ENCODE measurements at regions not wholly inside any gene's neighbourhood (a gene's known extent, or its start where the extent isn't known, plus 50 kb on each side); places are given as distances from the start of the nearest gene placed in this dataset.

GRCh38 chr10:10222304-10222841 is 795.3 kb upstream of the CELF2 start:
- Mint-ChIP-seq H3K27me3 (no peaks in the 10 kb centered on the region), H3K36me3 (ENCODE audit: insufficient read depth) (no peaks in the 10 kb centered on the region), H3K27ac (no peak overlapping the region), H3K4me3 (ENCODE audit: low read depth) (no peak overlapping the region), H3K9me3 (ENCODE audit: low read depth) (no peaks in the 10 kb centered on the region), H3K4me1 (ENCODE audit: low read depth) (no peaks in the 10 kb centered on the region)
- no peak for DNase-seq (ENCODE audit: low spot score, unreplicated experiment)
- no peak for TF ChIP-seq CTCF (IDR thresholded peaks at IDR 0.05; ENCODE audit: unreplicated experiment)

GRCh38 chr10:10223131-10223530 is 794.5 kb upstream of the CELF2 start:
- TF ChIP-seq CTCF (IDR thresholded peaks at IDR 0.05; ENCODE audit: unreplicated experiment), result no peak
- H3K4me3 Mint-ChIP-seq (ENCODE audit: low read depth), result no peak overlapping the region
- H3K4me1 Mint-ChIP-seq (ENCODE audit: low read depth), result no peaks in the 10 kb centered on the region
- H3K27me3 Mint-ChIP-seq, result no peaks in the 10 kb centered on the region
- H3K9me3 Mint-ChIP-seq (ENCODE audit: low read depth), result no peaks in the 10 kb centered on the region
- no peaks in the 10 kb centered on the region for H3K36me3 Mint-ChIP-seq (ENCODE audit: insufficient read depth)
- no peak overlapping the region for H3K27ac Mint-ChIP-seq
- DNase-seq (ENCODE audit: low spot score, unreplicated experiment), result no peak

- no peak for DNase-seq (ENCODE audit: low spot score, unreplicated experiment)
- no peak for TF ChIP-seq CTCF (IDR thresholded peaks at IDR 0.05; ENCODE audit: unreplicated experiment)
- Mint-ChIP-seq H3K4me3 (ENCODE audit: low read depth) (no peak overlapping the region), H3K9me3 (ENCODE audit: low read depth) (peaks cover 7% of the 10 kb centered on the region), H3K27me3 (no peaks in the 10 kb centered on the region), H3K27ac (no peak overlapping the region), H3K4me1 (ENCODE audit: low read depth) (no peaks in the 10 kb centered on the region), H3K36me3 (ENCODE audit: insufficient read depth) (no peaks in the 10 kb centered on the region)
Observed at GRCh38 chr10:10225136-10225676, 792.5 kb upstream of the CELF2 start.

GRCh38 chr10:10233229-10233628 is 784.4 kb upstream of the CELF2 start:
- no peak for TF ChIP-seq CTCF (IDR thresholded peaks at IDR 0.05; ENCODE audit: unreplicated experiment)

GRCh38 chr10:10235003-10235402 is 782.7 kb upstream of the CELF2 start:
- no peak overlapping the region for H3K27ac Mint-ChIP-seq
- no peaks in the 10 kb centered on the region for H3K36me3 Mint-ChIP-seq (ENCODE audit: insufficient read depth)
- no peak for DNase-seq (ENCODE audit: low spot score, unreplicated experiment)
- H3K27me3 Mint-ChIP-seq, result peaks cover 9% of the 10 kb centered on the region
- no peak overlapping the region for H3K4me3 Mint-ChIP-seq (ENCODE audit: low read depth)
- peaks cover 8% of the 10 kb centered on the region for H3K9me3 Mint-ChIP-seq (ENCODE audit: low read depth)
- no peak for TF ChIP-seq CTCF (IDR thresholded peaks at IDR 0.05; ENCODE audit: unreplicated experiment)
- H3K4me1 Mint-ChIP-seq (ENCODE audit: low read depth), result peaks cover 2% of the 10 kb centered on the region

More at GRCh38 chr10:10233229-10233628, 784.4 kb upstream of the CELF2 start:
- peaks cover 7% of the 10 kb centered on the region for H3K27me3 Mint-ChIP-seq
- DNase-seq (ENCODE audit: low spot score, unreplicated experiment), result no peak
- no peak overlapping the region for H3K4me3 Mint-ChIP-seq (ENCODE audit: low read depth)
- H3K9me3 Mint-ChIP-seq (ENCODE audit: low read depth), result peaks cover 7% of the 10 kb centered on the region
- peaks cover 2% of the 10 kb centered on the region for H3K4me1 Mint-ChIP-seq (ENCODE audit: low read depth)
- no peaks in the 10 kb centered on the region for H3K36me3 Mint-ChIP-seq (ENCODE audit: insufficient read depth)
- H3K27ac Mint-ChIP-seq, result no peak overlapping the region

Measured in progenitor cell of endocrine pancreas (in vitro differentiated cells).